IMR-90 (cell line): ENCODE measurements at regions not wholly inside any gene's neighbourhood (a gene's known extent, or its start where the extent isn't known, plus 50 kb on each side); places are given as distances from the start of the nearest gene placed in this dataset.
A peak's percentile ranks its signal among the peaks of the same experiment; 100 is the strongest.

Source experiments
- ATAC-seq: fragments of 200-7000 bp; cut with Tn5 transposase; 2 replicates; pipeline ENCODE4 v1.9.1; 2020; ENCODE audit warnings: low read depth, mild to moderate bottlenecking, moderate library complexity
- BruUV-seq: library from RNA; stranded (reverse); fragments of 400-500 nt; replicated peaks from 2 replicates; lab custom pipeline; 2021; lab: Mats Ljungman, UMichigan
- CTCF ChIA-PET: fragments of 300-600 bp; formaldehyde crosslinking; extraction: SDS; loops from one replicate; lab custom pipeline; 2021; ENCODE audit warnings: antibody characterized with exemption; lab: Yijun Ruan, JAX
- POLR2A ChIA-PET: fragments of 300-600 bp; sonication (Branson Sonifier 250); formaldehyde crosslinking; loops from one replicate; lab custom pipeline; 2022; ENCODE audit warnings: antibody characterized with exemption; ENCODE audit not compliant: unreplicated experiment; lab: Charles Lee
- DNase-seq: peaks from one replicate; pipeline ENCODE4 v3.0.0; 2013
- H2AFZ ChIP-seq: replicated peaks from 2 replicates; pipeline ENCODE3; 2013; ENCODE audit warnings: low read length, mild to moderate bottlenecking; ENCODE audit not compliant: poor library complexity
- H2AK5ac ChIP-seq: 2 replicates; pipeline ENCODE4 v1.6.1; 2013; ENCODE audit warnings: low read depth, low read length, inconsistent platforms
- H2AK9ac ChIP-seq: replicated peaks from 2 replicates; pipeline ENCODE3; 2013; ENCODE audit warnings: mild to moderate bottlenecking, low read depth, low read length, moderate library complexity; ENCODE audit not compliant: poor library complexity
- H2BK120ac ChIP-seq: 2 replicates; pipeline ENCODE4 v1.6.1; 2013; ENCODE audit warnings: low read depth, low read length, inconsistent platforms
- H2BK15ac ChIP-seq: 3 replicates; pipeline ENCODE4 v1.6.1; 2013; ENCODE audit warnings: low read depth, low read length, inconsistent platforms
- H2BK20ac ChIP-seq: 2 replicates; pipeline ENCODE4 v1.6.1; 2013; ENCODE audit warnings: low read depth, mild to moderate bottlenecking, inconsistent platforms, low read length, moderate library complexity
- H2BK5ac ChIP-seq: 2 replicates; pipeline ENCODE4 v1.6.1; 2013; ENCODE audit warnings: mild to moderate bottlenecking, low read depth, low read length, inconsistent platforms; ENCODE audit not compliant: poor library complexity, severe bottlenecking
- H3K14ac ChIP-seq: replicated peaks from 2 replicates; pipeline ENCODE4 v1.6.1; 2013; ENCODE audit warnings: low read depth, low read length, inconsistent platforms
- H3K18ac ChIP-seq: 2 replicates; pipeline ENCODE4 v1.6.1; 2013; ENCODE audit warnings: low read depth, low read length, control low read depth
- H3K23ac ChIP-seq: 2 replicates; pipeline ENCODE4 v1.6.1; 2013; ENCODE audit warnings: low read depth, low read length, inconsistent platforms
- H3K27ac ChIP-seq: 2 replicates; pipeline ENCODE4 v1.5.1; 2013; ENCODE audit warnings: mild to moderate bottlenecking, control low read depth, low read length; ENCODE audit not compliant: insufficient read depth
- H3K27me3 ChIP-seq: 2 replicates; pipeline ENCODE4 v1.6.1; 2013; ENCODE audit warnings: low read length; ENCODE audit not compliant: control insufficient read depth, insufficient read depth
- H3K36me3 ChIP-seq: 2 replicates; pipeline ENCODE4 v1.6.1; 2013; ENCODE audit warnings: low read length, mixed read lengths; ENCODE audit not compliant: control insufficient read depth, insufficient read depth
- H3K4ac ChIP-seq: 2 replicates; pipeline ENCODE4 v1.6.1; 2013; ENCODE audit warnings: low read depth, low read length, inconsistent platforms
- H3K4me1 ChIP-seq: 2 replicates; pipeline ENCODE4 v1.6.1; 2013; ENCODE audit warnings: low read length, mixed read lengths; ENCODE audit not compliant: control insufficient read depth, insufficient read depth
- H3K4me2 ChIP-seq: 2 replicates; pipeline ENCODE4 v1.6.1; 2013; ENCODE audit warnings: low read depth, mild to moderate bottlenecking, control low read depth, low read length, moderate library complexity
- H3K4me3 ChIP-seq: 2 replicates; pipeline ENCODE4 v1.5.1; 2013; ENCODE audit warnings: low read depth, mild to moderate bottlenecking, control low read depth, low read length, moderate library complexity; ENCODE audit not compliant: insufficient read depth
- H3K56ac ChIP-seq: 2 replicates; pipeline ENCODE4 v1.6.1; 2013; ENCODE audit warnings: low read length, inconsistent platforms; ENCODE audit not compliant: insufficient read depth; ENCODE audit errors: extremely low read depth
- H3K79me1 ChIP-seq, 2 experiments: 2 replicates each; pipeline ENCODE4 v1.6.1; 2013; ENCODE audit warnings: low read length in 2 of 2, inconsistent platforms in 1 of 2, low read depth in 1 of 2
- H3K9ac ChIP-seq: 2 replicates; pipeline ENCODE4 v1.6.1; 2013; ENCODE audit warnings: low read depth, low read length, control low read depth
- H3K9me1 ChIP-seq: 2 replicates; pipeline ENCODE4 v1.6.1; 2013; ENCODE audit warnings: low read length, inconsistent platforms; ENCODE audit not compliant: insufficient read depth
- H3K9me3 ChIP-seq: 2 replicates; pipeline ENCODE4 v1.6.1; 2013; ENCODE audit warnings: low read length; ENCODE audit not compliant: control insufficient read depth, insufficient read depth
- H4K20me1 ChIP-seq: 2 replicates; pipeline ENCODE4 v1.6.1; 2013; ENCODE audit warnings: low read length, inconsistent platforms; ENCODE audit not compliant: insufficient read depth
- H4K5ac ChIP-seq: 2 replicates; pipeline ENCODE4 v1.6.1; 2013; ENCODE audit warnings: mild to moderate bottlenecking, low read depth, low read length, control low read depth
- H4K8ac ChIP-seq, 2 experiments: 2 replicates each; pipeline ENCODE4 v1.6.1; 2013; ENCODE audit warnings: low read depth in 2 of 2, low read length in 2 of 2, control low read depth in 1 of 2, inconsistent platforms in 1 of 2
- H4K91ac ChIP-seq: 2 replicates; pipeline ENCODE4 v1.6.1; 2013; ENCODE audit warnings: low read depth, low read length, inconsistent platforms; ENCODE audit not compliant: insufficient read depth
- BHLHE40 ChIP-seq: fragments of 150-350 bp; IDR thresholded peaks from 2 replicates; pipeline ENCODE4 v1.6.1; 2016; ENCODE audit warnings: mild to moderate bottlenecking, low read depth, low read length
- CEBPB ChIP-seq: IDR thresholded peaks from 2 replicates; pipeline ENCODE4 v1.6.1; 2012; ENCODE audit warnings: low read depth, low read length, improper control_type of control experiment
- RAD21 ChIP-seq: IDR thresholded peaks from 2 replicates; pipeline ENCODE4 v1.6.1; 2012; ENCODE audit warnings: low read length, improper control_type of control experiment
- RCOR1 ChIP-seq: IDR thresholded peaks from 2 replicates; pipeline ENCODE4 v1.6.1; 2012; ENCODE audit warnings: mild to moderate bottlenecking, low read length, improper control_type of control experiment; ENCODE audit not compliant: insufficient replicate concordance
- WGBS, 2 experiments: methylation state at CpG; one replicate each; pipeline versions ENCODE4 v1.1.5 to v1.1.7; 2013; ENCODE audit warnings: missing lambda C conversion rate in 2 of 2; ENCODE audit not compliant: insufficient read length in 1 of 2; ENCODE audit errors: extremely low coverage in 2 of 2; 5-methylcytosine and 5-hydroxymethylcytosine counted together
- dilution Hi-C: fragments of 300-500 bp; cut with HindIII; formaldehyde crosslinking; loops from one replicate; pipeline ENCODE4 v1.14.3; 2018; ENCODE audit warnings: low sequenced_read_pairs; ENCODE audit not compliant: unreplicated experiment
- in situ Hi-C: fragments of 300-500 bp; cut with MboI; formaldehyde crosslinking; loops from 3 replicates; pipeline ENCODE4 v1.14.3; 2019; ENCODE audit warnings: low sequenced_read_pairs, inconsistent platforms, mixed read lengths
- intact Hi-C: fragments of 100-400 bp; cut with micrococcal nuclease; formaldehyde crosslinking; loops from 2 replicates; pipeline ENCODE4 v1.10.0; 2022

DNA sequence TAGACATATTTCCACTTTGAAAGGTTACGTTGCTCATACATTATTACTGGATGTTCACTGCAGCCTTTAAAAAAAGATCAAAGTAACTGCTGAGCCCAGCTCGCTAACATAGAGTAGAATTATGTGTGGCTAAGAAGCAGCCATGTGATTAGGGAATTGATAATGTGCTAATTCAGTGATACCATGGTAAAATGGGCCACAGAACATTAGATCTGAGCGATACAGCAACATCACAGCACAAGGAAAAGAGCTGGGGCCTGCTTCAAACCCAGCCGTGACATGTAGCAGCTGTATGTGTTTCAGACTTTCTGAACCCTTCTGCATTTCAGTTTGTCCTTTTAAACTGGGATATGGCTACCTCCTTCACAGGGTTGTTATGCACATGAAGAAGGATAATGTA is 92.3 kb upstream of the LMNTD1 start:
- no peaks in the 10 kb centered on the region for H3K4me1 ChIP-seq
- no peak overlapping the region for H2AFZ ChIP-seq
- no peaks in the 10 kb centered on the region for H4K20me1 ChIP-seq
- H3K23ac ChIP-seq: no peak overlapping the region
- ChIA-PET CTCF (no interaction called here), POLR2A (no interaction called here)
- H2BK15ac ChIP-seq: no peak overlapping the region
- H3K9ac ChIP-seq: no peak overlapping the region
- no peaks in the 10 kb centered on the region for H3K9me1 ChIP-seq
- H3K27ac ChIP-seq: no peak overlapping the region
- dilution Hi-C loops: no loop called here
- H3K4me2 ChIP-seq: no peak overlapping the region
- no peak for ATAC-seq
- H2AK5ac ChIP-seq: no peak overlapping the region
- H2BK120ac ChIP-seq: no peak overlapping the region
- TF ChIP-seq RAD21 (no peak), BHLHE40 (no peak), CEBPB (no peak), RCOR1 (no peak)
- H2BK20ac ChIP-seq: no peak overlapping the region
- no peaks in the 10 kb centered on the region for H3K36me3 ChIP-seq
- H4K5ac ChIP-seq: no peak overlapping the region
- DNase-seq: no peak
- H4K8ac ChIP-seq: 0 out of 4 replicates have a peak overlapping the region, but pooled peaks of 1 of the 2 experiments have one; percentile 23
- no peaks in the 10 kb centered on the region for H3K27me3 ChIP-seq
- no CpG with 5 or more reads among the region's 4 CpGs for WGBS, 2 experiments
- H3K18ac ChIP-seq: no peak overlapping the region
- H2AK9ac ChIP-seq: no peak overlapping the region
- no peak overlapping the region for H3K4me3 ChIP-seq
- no peak overlapping the region for H4K91ac ChIP-seq
- intact Hi-C loops: loop anchor here (10.0 kb wide), 1 partner anchor 309 kb away; the partner anchor contains the start of gene RASSF8
- in situ Hi-C loops: no loop called here
- H3K9me3 ChIP-seq: no peaks in the 10 kb centered on the region
- no TSS peak for BruUV-seq
- peak overlapping the region; percentile 13; the same call in 1 of the 2 replicates for H3K14ac ChIP-seq
- no peak overlapping the region for H3K4ac ChIP-seq
- no peak overlapping the region for H3K56ac ChIP-seq
- H3K79me1 ChIP-seq: no peaks in the 10 kb centered on the region
- no peak overlapping the region for H2BK5ac ChIP-seq
